HK-2 (cell line): ENCODE measurements at regions not wholly inside any gene's neighbourhood (a gene's known extent, or its start where the extent isn't known, plus 50 kb on each side); places are given as distances from the start of the nearest gene placed in this dataset.
"Not testable (repeated sequence)": the region's sequence is repeated elsewhere in the genome, so short reads cannot be mapped to it uniquely, and the experiment has no call there.

ENCODE experiments used
- DNase-seq: peaks from one replicate; pipeline ENCODE4 v3.0.0-alpha.2; 2018; ENCODE audit not compliant: unreplicated experiment

- DNase-seq = no peak
Measured at GRCh38 chr4:19239565-19239964, 1012.1 kb upstream of the SLIT2 start.

GRCh38 chr4:19236473-19236872 lies 1015.2 kb upstream of the SLIT2 start:
- no peak for DNase-seq

- DNase-seq = no peak
Measured at GRCh38 chr4:19230906-19231545, 1020.7 kb upstream of the SLIT2 start.

DNA sequence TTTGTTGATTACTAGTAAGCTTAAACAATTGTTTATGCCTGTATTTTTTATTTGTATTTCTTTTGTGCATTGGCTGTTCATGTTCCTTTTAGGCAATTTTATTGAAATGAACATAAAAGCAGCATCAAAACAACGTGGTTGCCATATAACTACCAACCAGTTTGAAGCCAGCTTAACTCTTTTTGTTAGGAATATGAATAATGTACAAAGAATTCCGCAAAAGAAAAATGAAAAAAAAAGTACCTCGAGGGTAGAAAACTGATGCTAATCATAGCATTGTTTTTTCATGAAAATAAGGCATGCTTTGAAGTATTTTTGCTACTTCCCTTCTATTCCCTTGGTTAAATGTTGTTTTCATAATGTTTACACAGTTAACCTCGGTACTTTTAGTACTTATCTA lies 1024.0 kb upstream of the SLIT2 start:
- no peak for DNase-seq

DNA sequence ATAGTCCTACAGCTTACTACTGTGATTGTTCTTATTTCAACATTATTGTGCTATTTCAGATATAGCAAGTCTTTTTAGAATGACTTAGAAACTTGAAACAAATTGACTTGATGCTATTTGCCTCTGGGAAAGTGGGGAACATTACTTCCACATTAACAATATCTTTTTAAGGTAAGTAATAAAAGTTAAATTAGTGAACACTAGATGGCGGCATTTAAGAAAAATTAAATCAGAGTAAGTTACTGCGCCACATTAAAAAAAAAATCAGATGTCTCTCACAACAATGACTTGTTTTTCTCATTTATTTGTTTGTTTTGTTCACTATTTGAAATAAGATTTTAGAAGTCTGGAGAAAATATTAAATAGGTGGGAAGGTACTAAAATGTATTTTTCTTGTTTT lies 1026.9 kb upstream of the SLIT2 start:
- DNase-seq = no peak

- no peak for DNase-seq
Measured at GRCh38 chr4:19216476-19216875, 1035.2 kb upstream of the SLIT2 start.

DNA sequence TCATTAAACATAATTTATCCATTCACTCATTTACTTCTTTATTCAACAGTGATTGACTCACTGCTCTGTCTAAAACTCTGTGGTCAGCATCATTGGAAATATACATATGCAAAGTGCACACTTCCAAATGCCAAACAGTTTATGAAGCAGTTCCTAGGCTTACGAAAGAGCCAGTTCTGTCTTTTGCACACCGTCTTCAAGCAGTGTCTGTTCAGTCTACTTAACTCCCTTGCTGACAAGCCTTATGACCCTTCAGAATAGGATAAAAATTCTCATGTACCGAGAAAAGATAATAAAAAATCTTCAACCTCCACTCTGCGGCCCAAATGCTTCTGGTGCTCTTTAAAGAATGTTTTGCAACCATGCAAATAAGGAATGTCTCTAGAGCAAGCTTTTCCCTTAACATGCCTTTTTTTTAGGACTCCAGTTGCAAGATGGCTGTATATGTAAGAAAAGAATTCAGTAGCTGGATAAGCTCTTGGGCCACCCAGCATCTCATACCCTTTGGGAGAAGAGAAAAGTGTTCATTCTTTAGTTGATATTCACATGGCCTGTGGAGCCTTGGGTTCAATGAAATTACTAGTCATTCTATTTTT lies 1037.0 kb upstream of the SLIT2 start:
- no peak for DNase-seq

GRCh38 chr4:19213388-19213787 lies 1038.3 kb upstream of the SLIT2 start:
- DNase-seq = no peak

GRCh38 chr4:19205853-19206252 lies 1045.9 kb upstream of the SLIT2 start:
- DNase-seq = no peak

- not testable (repeated sequence) for DNase-seq
Measured at GRCh38 chr4:19197838-19198237, 1053.9 kb upstream of the SLIT2 start.

GRCh38 chr4:19195696-19196095 lies 1056.0 kb upstream of the SLIT2 start:
- no peak for DNase-seq

- no peak for DNase-seq
Measured at GRCh38 chr4:19194672-19195071, 1057.0 kb upstream of the SLIT2 start.

DNA sequence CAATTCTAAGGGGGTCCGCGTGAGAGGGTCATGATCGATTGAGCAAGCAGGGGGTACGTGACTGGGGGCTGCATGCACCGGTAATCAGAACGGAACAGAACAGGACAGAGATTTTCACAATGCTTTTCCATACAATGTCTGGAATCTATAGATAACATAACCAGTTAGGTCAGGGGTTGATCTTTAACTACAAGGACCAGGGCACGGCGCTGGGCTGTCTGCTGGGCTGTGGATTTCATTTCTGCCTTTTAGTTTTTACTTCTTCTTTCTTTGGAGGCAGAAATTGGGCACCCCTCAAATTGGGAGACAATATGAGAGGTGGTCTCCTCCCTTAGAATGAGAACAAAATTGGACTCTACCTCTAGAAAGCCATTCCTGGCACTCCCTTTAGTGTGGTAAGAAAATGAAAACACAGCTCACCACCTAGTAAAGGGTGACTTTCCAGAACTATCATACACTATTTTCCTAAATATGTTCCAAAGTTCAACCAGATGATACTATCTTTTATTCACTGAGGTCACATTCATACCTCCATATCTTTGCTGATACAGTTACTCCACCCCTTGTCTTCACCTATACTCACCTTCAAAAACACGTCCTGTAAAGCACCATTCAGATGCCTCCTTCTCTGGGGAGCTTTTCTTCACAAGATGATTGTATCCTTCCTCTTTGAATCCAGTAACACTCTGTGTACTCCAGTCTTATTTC lies 1058.3 kb upstream of the SLIT2 start:
- DNase-seq = no peak

DNA sequence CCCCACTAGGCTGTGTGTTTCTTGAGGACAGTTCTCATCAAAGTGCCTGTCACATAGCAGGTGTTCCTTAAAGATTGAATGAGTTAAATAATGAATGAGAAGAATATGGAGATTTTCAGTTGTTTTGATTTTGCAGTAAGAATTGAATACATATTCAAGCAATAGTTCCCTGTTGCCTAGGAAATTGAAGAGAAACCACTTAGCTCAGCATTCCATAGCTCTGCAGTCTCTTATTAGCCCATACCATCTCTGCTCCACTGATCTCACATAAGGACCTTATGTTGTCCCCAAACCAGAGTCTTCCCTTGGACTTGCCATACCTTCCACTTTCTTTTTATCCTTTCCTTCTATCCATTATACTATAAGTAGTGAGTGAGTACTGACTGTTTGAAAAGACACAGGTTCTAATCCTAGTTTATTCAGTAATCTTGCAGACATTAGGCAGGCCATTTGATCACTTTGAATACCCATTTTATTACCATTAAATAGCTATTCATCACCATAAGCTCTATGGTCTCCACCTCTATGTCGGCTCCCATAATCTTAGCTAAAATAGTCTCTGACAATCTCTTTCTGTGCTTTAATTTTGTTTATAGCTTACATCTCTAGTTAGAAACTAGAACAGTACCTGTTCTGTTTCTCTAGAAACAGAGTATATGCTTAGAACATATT lies 1059.6 kb upstream of the SLIT2 start:
- no peak for DNase-seq

DNA sequence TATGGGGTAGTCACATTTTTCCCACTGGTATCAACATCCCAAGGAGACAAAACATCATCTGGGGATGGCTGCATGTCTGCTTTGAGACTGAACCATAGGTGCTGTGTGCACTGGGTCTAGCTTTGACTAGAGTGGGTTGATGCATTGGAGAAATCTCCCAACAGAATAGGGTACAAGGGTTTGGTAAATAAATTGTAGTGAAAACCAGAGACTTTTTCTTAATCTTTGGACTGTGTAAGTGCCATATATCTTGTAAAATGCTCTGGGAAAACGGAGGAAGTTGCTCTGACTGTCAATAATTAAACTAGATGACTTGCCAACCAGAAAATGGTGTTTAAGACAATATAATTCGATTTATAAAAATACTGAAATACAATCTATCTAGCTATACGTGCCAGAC lies 1064.0 kb upstream of the SLIT2 start:
- no peak for DNase-seq

GRCh38 chr4:19187096-19187495 lies 1064.6 kb upstream of the SLIT2 start:
- no peak for DNase-seq

DNA sequence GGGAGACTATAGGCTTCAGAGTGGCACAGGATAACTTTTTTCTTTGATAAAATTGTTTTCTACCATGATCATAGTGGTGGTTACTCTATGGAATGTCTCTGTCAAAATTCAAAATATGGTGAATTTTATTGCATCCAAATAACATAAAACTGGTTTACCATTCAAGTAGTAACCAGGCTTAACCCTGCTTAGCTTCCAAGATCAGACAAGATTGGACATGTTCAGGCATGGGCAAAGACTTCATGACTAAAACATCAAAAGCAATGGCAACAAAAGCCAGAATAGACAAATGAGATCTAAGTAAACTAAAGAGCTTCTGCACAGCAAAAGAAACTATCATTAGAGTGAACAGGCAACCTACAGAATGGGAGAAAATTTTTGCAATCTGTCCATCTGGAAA lies 1070.1 kb upstream of the SLIT2 start:
- not testable (repeated sequence) for DNase-seq

GRCh38 chr4:19178835-19179234 lies 1072.9 kb upstream of the SLIT2 start:
- no peak for DNase-seq

GRCh38 chr4:19177616-19178015 lies 1074.1 kb upstream of the SLIT2 start:
- no peak for DNase-seq

DNA sequence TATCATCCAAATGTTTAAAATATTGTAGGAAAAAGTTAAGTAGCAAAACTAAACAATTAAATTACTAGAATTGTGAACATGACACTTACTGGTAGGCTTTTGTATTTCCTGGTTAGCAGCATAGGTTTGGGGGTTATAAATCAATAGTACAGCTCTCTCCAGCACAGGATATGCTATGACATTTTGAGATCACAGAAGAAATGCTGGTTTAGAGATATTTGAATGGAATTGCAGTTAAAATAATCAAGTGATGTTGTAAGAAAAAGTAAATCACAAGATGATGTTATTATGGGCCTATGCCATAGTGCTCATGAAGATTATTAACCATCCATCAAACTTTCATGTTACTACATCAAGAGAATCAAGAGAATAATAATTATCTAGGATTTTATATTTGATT lies 1079.9 kb upstream of the SLIT2 start:
- DNase-seq = no peak

GRCh38 chr4:19167311-19167710 lies 1084.4 kb upstream of the SLIT2 start:
- no peak for DNase-seq

GRCh38 chr4:19164334-19164733 lies 1087.4 kb upstream of the SLIT2 start:
- DNase-seq = no peak

- no peak for DNase-seq
Measured at GRCh38 chr4:19159874-19160273, 1091.8 kb upstream of the SLIT2 start.
